GM21529 (cell line): ENCODE measurements at regions not wholly inside any gene's neighbourhood (a gene's known extent, or its start where the extent isn't known, plus 50 kb on each side); places are given as distances from the start of the nearest gene placed in this dataset.
"Not testable (repeated sequence)": the region's sequence is repeated elsewhere in the genome, so short reads cannot be mapped to it uniquely, and the experiment has no call there.

Experiments
- ATAC-seq: cut with Tn5 transposase; IDR thresholded peaks from one replicate; pipeline ENCODE4 v1.9.1; 2021; ENCODE audit not compliant: unreplicated experiment

DNA sequence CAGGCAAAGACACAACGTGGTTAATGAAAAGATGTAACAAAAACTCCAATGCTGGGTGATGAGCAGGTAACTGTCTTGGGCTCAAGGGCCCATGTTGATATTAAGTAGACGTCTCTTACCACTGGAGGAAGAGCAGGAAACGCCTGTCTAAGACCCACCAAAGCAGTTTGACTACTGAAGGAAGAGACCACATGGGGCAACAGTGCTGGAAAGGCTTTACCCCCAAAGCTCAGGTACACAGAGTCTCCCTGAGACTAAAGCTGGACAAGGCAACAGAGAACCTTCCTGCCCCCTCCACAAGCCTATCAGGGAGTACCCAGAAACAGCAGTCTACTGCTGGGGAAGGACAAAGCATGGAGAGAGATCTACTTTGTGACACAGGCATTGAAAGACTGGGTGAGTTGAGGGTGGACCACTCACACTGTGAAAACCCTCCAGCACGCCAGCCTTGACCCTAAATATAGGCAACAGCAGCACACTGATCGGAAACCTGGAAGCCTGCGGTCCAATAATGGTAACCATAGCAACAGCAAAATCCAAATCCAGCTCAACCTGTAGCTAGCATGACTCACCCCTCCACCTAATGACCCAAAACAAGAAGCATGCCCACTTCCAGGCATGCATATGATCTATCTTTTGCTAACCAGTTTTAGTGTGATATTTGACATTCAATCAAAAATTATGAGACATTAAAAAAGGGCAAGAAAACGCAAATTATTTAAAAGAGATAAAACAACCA lies 270.5 kb upstream of the SDK2 start:
- ATAC-seq, result no peak

GRCh38 chr17:73919033-73919432 lies 274.8 kb upstream of the SDK2 start:
- ATAC-seq, result not testable (repeated sequence)

- ATAC-seq, result no peak
These were observed 277.1 kb upstream of the SDK2 start for GRCh38 chr17:73921306-73921705.

DNA sequence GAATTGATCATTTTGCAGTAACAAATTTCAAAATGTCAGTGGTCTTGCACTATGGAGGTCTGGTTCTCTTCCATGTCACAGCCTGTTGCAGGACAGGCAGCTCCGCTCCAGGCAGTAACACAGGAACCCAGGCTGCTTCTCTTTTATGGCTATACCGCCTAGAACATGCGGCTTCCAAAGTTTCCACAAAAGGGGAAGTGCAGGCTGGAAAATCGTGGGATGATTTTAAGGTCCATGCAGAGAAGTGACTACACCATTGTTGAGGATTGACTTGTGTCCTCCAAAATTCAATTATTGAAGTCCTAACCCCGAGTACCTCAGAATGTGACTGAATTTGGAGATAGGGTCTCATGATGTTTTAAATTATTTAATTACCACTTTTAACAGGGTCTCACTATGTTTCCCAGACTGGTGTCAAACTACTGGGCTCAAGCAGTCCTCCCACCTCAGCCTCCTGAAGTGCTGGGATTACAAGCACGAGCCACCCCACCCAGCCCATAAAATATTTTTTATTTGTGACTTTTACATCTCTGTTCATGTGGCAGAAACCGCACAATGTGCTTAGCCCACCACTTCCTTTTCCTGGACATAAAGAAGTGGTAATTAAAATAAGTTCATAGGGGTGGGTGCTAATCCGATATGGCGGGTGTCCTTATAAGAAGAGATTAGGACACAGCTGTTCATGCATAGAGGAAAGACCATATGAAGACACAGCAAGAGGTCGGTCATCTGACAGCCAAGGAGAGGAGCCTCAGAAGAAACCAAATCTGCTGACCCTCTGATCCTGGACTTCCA lies 279.2 kb upstream of the RPL38 start:
- no peak for ATAC-seq

- ATAC-seq, result no peak
These were observed 278.6 kb upstream of the RPL38 start for GRCh38 chr17:73924909-73925186.

GRCh38 chr17:73929860-73930430 lies 273.5 kb upstream of the RPL38 start:
- no peak for ATAC-seq

GRCh38 chr17:73932216-73932749 lies 271.2 kb upstream of the RPL38 start:
- no peak for ATAC-seq

- no peak for ATAC-seq
These were observed 270.2 kb upstream of the RPL38 start for GRCh38 chr17:73933164-73933766.

GRCh38 chr17:73933871-73934270 lies 269.6 kb upstream of the RPL38 start:
- no peak for ATAC-seq

GRCh38 chr17:73934696-73935095 lies 268.8 kb upstream of the RPL38 start:
- no peak for ATAC-seq

DNA sequence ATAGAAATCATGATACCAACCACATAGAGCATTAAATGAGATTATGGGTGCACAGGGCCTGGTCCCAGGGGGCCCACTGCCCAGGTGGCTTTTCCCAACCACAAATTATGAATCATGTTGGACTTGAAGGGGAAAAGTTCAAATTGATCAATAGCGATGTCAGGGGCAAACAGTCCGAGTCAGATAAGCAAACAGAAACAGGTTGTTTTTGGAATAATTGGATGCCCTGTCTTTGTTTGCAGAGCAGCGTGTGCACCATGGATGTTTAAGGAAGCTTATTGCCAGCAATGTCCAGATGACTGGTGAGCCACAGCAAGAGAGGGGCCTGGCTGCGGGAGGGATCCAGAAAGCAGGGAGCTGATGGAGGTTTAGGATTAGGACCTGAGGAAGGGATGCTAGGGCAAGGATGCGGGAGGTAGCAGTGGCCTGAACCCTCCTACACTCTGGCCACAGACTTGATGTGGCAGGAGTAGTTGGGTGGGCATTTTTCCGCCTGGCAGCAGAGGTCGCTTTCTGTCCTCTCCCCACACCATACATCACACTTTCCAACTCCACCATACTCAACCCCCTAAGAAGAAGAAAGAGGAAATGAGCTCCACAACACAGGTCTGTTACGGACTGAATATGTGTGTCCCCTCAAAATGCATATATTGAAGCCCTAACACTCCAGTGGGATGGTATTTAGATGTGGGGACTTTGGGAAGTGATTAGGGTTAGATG lies 266.4 kb upstream of the RPL38 start:
- no peak for ATAC-seq

GRCh38 chr17:73938706-73939105 lies 264.8 kb upstream of the RPL38 start:
- no peak for ATAC-seq

- no peak for ATAC-seq
These were observed 263.7 kb upstream of the RPL38 start for GRCh38 chr17:73939806-73940205.

GRCh38 chr17:73940511-73940910 lies 263.0 kb upstream of the RPL38 start:
- ATAC-seq, result no peak

- ATAC-seq, result no peak
These were observed 261.5 kb upstream of the RPL38 start for GRCh38 chr17:73941919-73942530.

DNA sequence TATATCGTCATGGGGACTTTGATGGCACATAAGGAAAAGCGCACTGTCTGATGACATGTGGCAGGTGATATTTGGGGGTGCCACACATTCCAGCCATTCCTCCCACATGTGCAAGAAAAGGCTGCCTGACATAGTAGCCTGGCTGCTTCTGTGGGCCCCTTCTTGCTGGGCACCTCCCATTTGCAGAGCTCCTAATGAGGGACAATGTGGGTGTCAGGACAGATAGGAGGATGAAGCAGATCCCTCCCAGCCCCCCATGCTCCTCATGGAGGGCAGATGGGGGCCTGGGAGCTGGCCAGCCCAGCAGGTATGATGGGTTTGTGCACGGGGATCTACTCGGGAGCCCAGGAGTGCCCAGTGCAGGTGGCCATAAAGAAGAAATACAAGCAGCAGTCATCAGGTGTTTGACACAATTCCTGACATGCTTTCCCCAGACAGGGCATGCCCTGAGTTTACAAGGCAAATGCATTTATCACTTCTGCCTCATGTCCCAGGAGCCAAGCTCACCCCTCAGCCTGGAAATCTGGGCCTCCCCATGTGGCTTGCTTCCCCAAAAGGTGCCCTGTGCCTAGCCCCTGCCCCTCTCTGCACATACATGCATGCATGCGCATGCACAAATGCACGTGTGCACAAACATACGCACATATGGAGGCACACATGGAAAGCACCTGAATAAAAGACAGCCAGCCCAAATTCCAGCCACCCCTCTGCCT lies 260.6 kb upstream of the RPL38 start:
- ATAC-seq, result no peak

DNA sequence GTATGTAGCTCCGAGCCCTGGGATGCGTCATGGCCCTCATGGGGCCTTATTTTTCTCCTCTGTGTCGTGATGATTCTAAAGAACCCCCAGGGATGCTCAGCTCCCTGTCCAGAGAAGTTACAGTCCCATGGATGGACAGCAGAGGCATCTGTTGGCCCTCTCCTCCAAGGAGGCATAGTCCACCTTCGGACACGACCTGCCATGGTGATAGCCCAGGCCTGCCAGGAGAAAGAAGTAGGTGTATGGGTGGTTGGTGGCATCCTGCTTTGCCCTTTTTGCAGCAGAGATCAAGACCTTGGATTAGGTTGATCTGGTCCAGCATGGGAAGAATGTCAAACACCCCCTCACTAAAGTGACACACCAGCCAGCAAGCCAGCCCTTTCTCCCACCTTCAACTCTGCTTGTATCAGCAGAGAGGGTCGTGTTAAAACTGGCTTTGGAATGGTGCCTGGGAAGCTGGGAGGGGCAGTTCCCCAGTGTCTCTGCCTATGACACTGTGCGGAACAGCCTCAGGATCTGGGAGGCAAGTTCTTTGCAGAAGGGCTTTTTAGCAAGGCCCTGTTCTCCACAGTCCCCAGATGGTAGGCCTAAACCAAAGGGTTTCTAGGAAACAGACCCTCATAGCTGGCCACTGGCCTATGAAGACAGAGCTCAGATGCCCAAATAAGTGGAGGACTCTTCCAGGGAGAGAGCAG lies 259.9 kb upstream of the RPL38 start:
- ATAC-seq, result no peak

GRCh38 chr17:73944366-73944765 lies 259.1 kb upstream of the RPL38 start:
- no peak for ATAC-seq

DNA sequence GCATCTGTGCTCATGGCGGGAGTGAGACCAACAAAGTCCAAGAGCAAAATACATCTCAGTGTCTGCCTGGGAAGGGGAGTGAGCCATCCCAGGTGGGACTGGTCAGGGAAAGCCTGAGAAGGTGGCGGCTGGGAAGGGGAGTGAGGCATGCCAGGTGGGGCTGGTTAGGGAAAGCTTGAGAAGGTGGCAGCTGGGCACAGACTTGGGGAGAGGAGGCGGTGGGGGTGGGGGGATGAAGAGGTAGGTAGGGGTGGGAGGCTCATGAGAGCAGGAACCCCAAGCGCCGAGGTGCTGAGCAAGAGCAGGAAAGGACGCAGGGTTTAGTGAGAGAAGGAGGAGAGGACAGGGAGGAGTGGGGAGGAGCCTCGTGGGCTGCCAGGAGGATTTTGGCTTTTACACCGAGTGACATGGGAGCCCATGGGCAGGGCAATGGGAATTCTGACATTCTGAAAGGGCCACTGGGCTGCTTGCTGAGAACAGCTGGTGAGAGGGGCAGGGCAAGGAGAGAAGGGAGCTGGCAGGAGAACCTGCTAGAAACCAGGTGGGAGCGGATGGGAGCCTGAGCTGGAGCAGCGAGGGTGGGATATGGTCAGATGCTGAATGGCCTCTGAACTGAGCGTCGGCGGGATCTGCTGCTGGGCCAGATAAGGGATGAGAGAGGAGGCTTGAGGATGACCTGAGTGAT lies 256.1 kb upstream of the RPL38 start:
- ATAC-seq, result no peak
